ENCODE measurements at regions not wholly inside any gene's neighbourhood (a gene's known extent, or its start where the extent isn't known, plus 50 kb on each side); places are given as distances from the start of the nearest gene placed in this dataset.

GRCh38 chr1:172851077-172851476 is 192.2 kb downstream of the FASLG start:
- Histone ChIP-seq H3K18ac (ENCODE audit: low read depth, low read length) (no peak overlapping the region), H2BK120ac (ENCODE audit: low read depth, low read length) (no peak overlapping the region), H2BK5ac (ENCODE audit: low read depth, low read length, poor library complexity, severe bottlenecking) (no peak overlapping the region), H3K23ac (ENCODE audit: low read depth, low read length) (no peak overlapping the region), H3K79me1 (ENCODE audit: low read depth in 1 of 2, low read length in 2 of 2) (no peaks in the 10 kb centered on the region), H3K9ac (ENCODE audit: low read depth, low read length) (no peak overlapping the region), H3K4ac (ENCODE audit: low read depth, low read length) (no peak overlapping the region), H3K9me1 (ENCODE audit: insufficient read depth, low read length) (no peaks in the 10 kb centered on the region), H2AK9ac (replicated peaks; ENCODE audit: low read depth, low read length, poor library complexity) (no peak overlapping the region), H4K20me1 (ENCODE audit: insufficient read depth, low read length) (no peaks in the 10 kb centered on the region), H4K91ac (ENCODE audit: insufficient read depth, low read depth, low read length) (no peak overlapping the region), H3K4me3 (ENCODE audit: insufficient read depth, low read depth, low read length) (no peak overlapping the region), H3K9me3 (ENCODE audit: control insufficient read depth, insufficient read depth, low read length) (no peaks in the 10 kb centered on the region), H3K36me3 (ENCODE audit: control insufficient read depth, insufficient read depth, low read length) (no peaks in the 10 kb centered on the region), H2AK5ac (ENCODE audit: low read depth, low read length) (no peak overlapping the region), H4K5ac (ENCODE audit: low read depth, low read length) (no peak overlapping the region), H3K14ac (replicated peaks; ENCODE audit: low read depth, low read length) (no peak overlapping the region), H3K4me1 (ENCODE audit: control insufficient read depth, insufficient read depth, low read length) (no peaks in the 10 kb centered on the region), H2BK20ac (ENCODE audit: low read depth, low read length) (no peak overlapping the region), H3K4me2 (ENCODE audit: low read depth, low read length) (no peak overlapping the region), H3K27me3 (ENCODE audit: control insufficient read depth, insufficient read depth, low read length) (no peaks in the 10 kb centered on the region), H3K56ac (ENCODE audit: extremely low read depth, insufficient read depth, low read length) (no peak overlapping the region), H4K8ac (ENCODE audit: low read depth in 2 of 2, low read length in 2 of 2) (no peak overlapping the region), H2BK15ac (ENCODE audit: low read depth, low read length) (no peak overlapping the region), H2AFZ (replicated peaks; ENCODE audit: low read length, poor library complexity) (peak overlapping the region; percentile 40), H3K27ac (ENCODE audit: insufficient read depth, low read length) (no peak overlapping the region)
- dilution Hi-C loops (cut with HindIII; ENCODE audit: low sequenced_read_pairs, unreplicated experiment) (no loop called here), in situ Hi-C loops (cut with MboI; ENCODE audit: low sequenced_read_pairs) (no loop called here), intact Hi-C loops (cut with micrococcal nuclease) (no loop called here)
- DNase-seq (no peak), ATAC-seq (ENCODE audit: low read depth) (no peak)
- TF ChIP-seq CHD1 (IDR thresholded peaks at IDR 0.05; ENCODE audit: low read depth, low read length): no peak
- TF ChIP-seq MXI1 (IDR thresholded peaks at IDR 0.05; ENCODE audit: borderline replicate concordance, low read depth, low read length): no peak
- TF ChIP-seq ELK1 (IDR thresholded peaks at IDR 0.05; ENCODE audit: borderline replicate concordance, low read depth, low read length): no peak
- TF ChIP-seq MAFK (IDR thresholded peaks at IDR 0.05; ENCODE audit: low read depth, low read length): no peak
- no peak for TF ChIP-seq NFE2L2 (IDR thresholded peaks at IDR 0.05; ENCODE audit: low read depth, low read length)
- ChIA-PET POLR2A (ENCODE audit: unreplicated experiment) (no interaction called here), CTCF (interaction anchor here (0.7 kb wide), 1 partner anchor 540 kb away, joined by 6 read pairs; no protein-coding TSS in a partner anchor)
- 80% methylated on average over 3 of the region's 8 CpGs; no CpG with 5 or more reads in 1 of the 2 experiments for WGBS, 2 experiments (ENCODE audit: extremely low coverage in 2 of 2, insufficient read length in 1 of 2)
- BruUV-seq (replicated peaks): no TSS peak

All from IMR-90 (cell line).